ENCODE measurements at regions not wholly inside any gene's neighbourhood (a gene's known extent, or its start where the extent isn't known, plus 50 kb on each side); places are given as distances from the start of the nearest gene placed in this dataset.

DNA sequence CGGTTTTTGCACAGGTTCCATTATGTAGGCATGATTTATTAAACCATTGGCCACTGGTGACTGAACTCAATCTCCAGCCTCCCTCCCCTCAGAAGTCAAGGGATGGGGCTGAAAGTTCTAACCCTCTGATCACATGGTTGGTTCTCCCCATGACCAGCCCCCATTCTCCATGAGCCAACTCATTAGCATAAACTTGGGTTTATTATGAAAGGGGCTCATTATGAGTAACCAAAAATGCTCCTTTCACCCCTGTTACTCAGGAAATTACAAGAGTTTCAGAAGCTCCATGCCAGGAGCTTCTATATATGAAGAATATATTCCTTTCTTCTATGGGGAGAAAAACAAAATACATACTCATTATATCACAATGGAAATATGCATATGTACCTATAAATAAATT, 555.3 kb downstream of the HS3ST4 start:
- H3K27me3 ChIP-seq (ENCODE audit: control insufficient read depth, extremely low read depth, insufficient read depth, low read length), result no peaks in the 10 kb centered on the region
- no peak overlapping the region for H3K4me2 ChIP-seq (ENCODE audit: control insufficient read depth, extremely low read depth, insufficient read depth, low read depth, low read length)
- H4K20me1 ChIP-seq (ENCODE audit: control insufficient read depth, extremely low read depth, insufficient read depth, low read length), result no peaks in the 10 kb centered on the region
- no peak overlapping the region for H2AFZ ChIP-seq (ENCODE audit: control insufficient read depth, low read length)
- dilution Hi-C loops (cut with MboI; ENCODE audit: extremely low pct_ligation_motif_present, low sequenced_read_pairs), result no loop called here
- peaks cover 3% of the 10 kb centered on the region for H3K9me3 ChIP-seq (ENCODE audit: control insufficient read depth, low read depth, low read length)
- H3K79me2 ChIP-seq (ENCODE audit: control insufficient read depth, insufficient read depth, low read length), result no peaks in the 10 kb centered on the region
- TF ChIP-seq EZH2 (IDR thresholded peaks at IDR 0.05; ENCODE audit: low read length) (no peak), CTCF (optimal IDR thresholded peaks at IDR 0.05 in 1 of 3, IDR thresholded peaks at IDR 0.05 in 1 of 3, conservative IDR thresholded peaks at IDR 0.05 in 1 of 3; ENCODE audit: extremely low read depth in 1 of 3, insufficient read depth in 2 of 3, low read length in 3 of 3) (no peak)
- H3K9ac ChIP-seq (ENCODE audit: control insufficient read depth, extremely low read depth, insufficient read depth, low read length), result no peak overlapping the region
- FAIRE-seq, result no peak
- H3K4me3 ChIP-seq (ENCODE audit: control insufficient read depth in 2 of 3, extremely low read depth in 1 of 3, insufficient read depth in 2 of 3, low read depth in 1 of 3, low read length in 3 of 3), result no peak overlapping the region
- no peaks in the 10 kb centered on the region for H3K9me1 ChIP-seq (ENCODE audit: control insufficient read depth, extremely low read depth, insufficient read depth, low read length)
- no peaks in the 10 kb centered on the region for H3K36me3 ChIP-seq (ENCODE audit: control insufficient read depth in 2 of 2, extremely low read depth in 1 of 2, insufficient read depth in 2 of 2, low read length in 2 of 2)
- H3K27ac ChIP-seq (ENCODE audit: control insufficient read depth, insufficient read depth, low read length), result no peak overlapping the region
- DNase-seq (ENCODE audit: low read depth, low spot score), result no peak
- H3K4me1 ChIP-seq (ENCODE audit: control insufficient read depth, extremely low read depth, insufficient read depth, low read length), result no peaks in the 10 kb centered on the region

GRCh38 chr16:26252598-26252997, 560.8 kb downstream of the HS3ST4 start:
- Histone ChIP-seq H3K9ac (ENCODE audit: control insufficient read depth, extremely low read depth, insufficient read depth, low read length) (no peak overlapping the region), H2AFZ (ENCODE audit: control insufficient read depth, low read length) (no peak overlapping the region), H3K27me3 (ENCODE audit: control insufficient read depth, extremely low read depth, insufficient read depth, low read length) (no peaks in the 10 kb centered on the region), H3K4me1 (ENCODE audit: control insufficient read depth, extremely low read depth, insufficient read depth, low read length) (no peaks in the 10 kb centered on the region), H3K4me2 (ENCODE audit: control insufficient read depth, extremely low read depth, insufficient read depth, low read depth, low read length) (no peak overlapping the region), H3K9me3 (ENCODE audit: control insufficient read depth, low read depth, low read length) (no peaks in the 10 kb centered on the region), H3K9me1 (ENCODE audit: control insufficient read depth, extremely low read depth, insufficient read depth, low read length) (no peaks in the 10 kb centered on the region), H3K36me3 (ENCODE audit: control insufficient read depth in 2 of 2, extremely low read depth in 1 of 2, insufficient read depth in 2 of 2, low read length in 2 of 2) (no peaks in the 10 kb centered on the region), H3K27ac (ENCODE audit: control insufficient read depth, insufficient read depth, low read length) (no peak overlapping the region), H3K79me2 (ENCODE audit: control insufficient read depth, insufficient read depth, low read length) (no peaks in the 10 kb centered on the region), H4K20me1 (ENCODE audit: control insufficient read depth, extremely low read depth, insufficient read depth, low read length) (no peaks in the 10 kb centered on the region), H3K4me3 (ENCODE audit: control insufficient read depth in 2 of 3, extremely low read depth in 1 of 3, insufficient read depth in 2 of 3, low read depth in 1 of 3, low read length in 3 of 3) (no peak overlapping the region)
- TF ChIP-seq EZH2 (IDR thresholded peaks at IDR 0.05; ENCODE audit: low read length), result no peak
- no peak for TF ChIP-seq CTCF (optimal IDR thresholded peaks at IDR 0.05 in 1 of 3, IDR thresholded peaks at IDR 0.05 in 1 of 3, conservative IDR thresholded peaks at IDR 0.05 in 1 of 3; ENCODE audit: extremely low read depth in 1 of 3, insufficient read depth in 2 of 3, low read length in 3 of 3)
- FAIRE-seq, result no peak
- no peak for DNase-seq (ENCODE audit: low read depth, low spot score)
- dilution Hi-C loops (cut with MboI; ENCODE audit: extremely low pct_ligation_motif_present, low sequenced_read_pairs), result no loop called here
